NCI-H128 (cell line): ENCODE measurements at regions not wholly inside any gene's neighbourhood (a gene's known extent, or its start where the extent isn't known, plus 50 kb on each side); places are given as distances from the start of the nearest gene placed in this dataset.
"Not testable (repeated sequence)": the region's sequence is repeated elsewhere in the genome, so short reads cannot be mapped to it uniquely, and the experiment has no call there.

Experiments
- DNase-seq: peaks from one replicate; lab custom pipeline; 2025; ENCODE audit not compliant: unreplicated experiment; lab: John Stamatoyannopoulos, UW

DNA sequence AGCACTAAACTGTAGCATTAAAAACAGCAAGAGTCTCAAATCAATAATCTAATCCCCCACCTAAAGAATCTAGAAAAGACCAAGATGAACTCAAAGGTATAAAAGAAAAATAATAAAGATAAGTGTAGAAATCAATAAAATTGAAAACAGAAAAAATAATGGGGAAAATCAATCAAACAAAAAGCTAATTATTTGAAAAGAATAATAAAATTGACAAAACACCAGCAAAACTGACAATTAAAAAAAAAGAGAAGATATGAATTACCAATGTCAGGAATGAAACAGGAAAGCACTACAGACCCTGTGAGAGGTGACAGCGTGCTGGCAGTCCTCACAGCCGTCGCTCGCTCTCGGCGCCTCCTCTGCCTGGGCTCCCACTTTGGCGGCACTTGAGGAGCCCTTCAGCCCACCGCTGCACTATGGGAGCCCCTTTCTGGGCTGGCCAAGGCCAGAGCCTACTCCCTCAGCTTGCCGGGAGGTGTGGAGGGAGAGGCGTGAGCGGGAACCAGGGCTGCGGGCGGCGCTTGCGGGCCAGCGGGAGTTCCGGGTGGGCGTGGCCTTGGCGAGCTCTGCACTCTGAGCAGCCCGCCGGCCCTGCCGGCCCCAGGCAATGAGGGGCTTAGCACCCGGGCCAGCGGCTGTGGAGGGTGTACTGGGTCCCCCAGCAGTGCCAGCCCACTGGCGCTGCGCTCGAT lies 105.3 kb upstream of the HEY2 start:
- DNase-seq: not testable (repeated sequence)

- DNase-seq: no peak
These were observed 102.0 kb upstream of the HEY2 start for GRCh38 chr6:125647391-125647790.

DNA sequence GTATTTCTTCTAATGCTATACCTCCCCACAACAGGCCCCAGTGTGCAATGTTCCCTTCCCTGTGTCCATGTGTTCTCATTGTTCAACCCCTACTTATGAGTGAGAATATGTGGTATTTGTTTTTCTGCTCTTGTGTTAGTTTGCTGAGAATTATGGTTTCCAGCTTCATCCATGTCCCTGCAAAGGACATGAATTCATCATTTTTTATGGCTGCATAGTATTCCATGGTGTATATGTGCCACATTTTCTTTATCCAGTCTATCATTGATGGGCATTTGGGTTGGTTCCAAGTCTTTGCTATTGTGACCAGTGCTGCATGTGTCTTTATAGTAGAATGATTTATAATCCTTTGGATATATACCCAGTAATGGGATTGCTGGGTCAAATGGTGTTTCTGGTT lies 95.7 kb upstream of the HEY2 start:
- not testable (repeated sequence) for DNase-seq

DNA sequence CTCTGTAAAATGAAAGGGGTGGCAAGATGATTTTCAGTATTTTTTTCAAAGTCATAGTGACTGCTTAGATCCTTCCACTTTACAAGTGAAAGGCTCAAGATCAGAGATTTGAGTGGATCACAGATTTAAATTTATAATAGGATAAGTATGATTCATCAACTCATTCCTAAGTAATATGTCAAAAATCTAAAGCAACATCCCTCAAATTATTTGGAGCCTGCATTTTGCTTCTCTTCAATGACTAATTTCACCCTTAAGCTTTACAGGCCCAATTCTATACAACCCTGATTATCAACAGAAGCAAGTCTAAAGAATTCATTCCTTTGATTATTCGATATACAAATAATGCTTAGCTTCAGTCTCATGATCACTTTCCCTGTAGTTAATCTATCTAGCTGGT lies 93.9 kb upstream of the HEY2 start:
- DNase-seq: no peak

DNA sequence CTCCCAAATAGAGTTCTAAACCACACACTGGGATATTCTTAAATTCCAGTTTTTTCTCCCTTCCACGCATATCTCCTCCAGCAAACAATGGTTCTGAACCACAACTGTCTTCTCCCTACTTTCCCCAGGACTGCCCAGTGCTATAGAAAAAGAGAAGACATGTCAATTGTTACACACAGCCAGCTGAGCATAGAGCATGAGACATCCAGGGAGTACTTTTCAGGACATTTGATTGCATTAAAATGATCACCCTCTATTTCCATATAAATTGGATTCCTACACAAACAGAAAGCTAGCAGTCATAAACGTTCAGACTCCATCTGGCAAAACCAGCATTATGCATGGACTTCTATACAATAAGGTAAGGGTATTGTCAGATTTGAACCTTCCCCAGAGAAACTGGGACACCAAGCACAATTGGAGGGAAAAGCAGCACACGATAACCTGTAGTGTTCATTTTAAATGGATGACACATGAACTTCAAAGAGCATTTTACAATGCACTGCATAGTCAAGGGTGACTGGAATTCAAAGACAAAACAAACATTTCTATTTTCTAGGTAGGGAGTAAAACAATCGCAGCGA lies 93.1 kb upstream of the HEY2 start:
- no peak for DNase-seq

GRCh38 chr6:125658136-125658535 lies 91.3 kb upstream of the HEY2 start:
- no peak for DNase-seq

GRCh38 chr6:125658759-125659431 lies 90.5 kb upstream of the HEY2 start:
- no peak for DNase-seq

DNA sequence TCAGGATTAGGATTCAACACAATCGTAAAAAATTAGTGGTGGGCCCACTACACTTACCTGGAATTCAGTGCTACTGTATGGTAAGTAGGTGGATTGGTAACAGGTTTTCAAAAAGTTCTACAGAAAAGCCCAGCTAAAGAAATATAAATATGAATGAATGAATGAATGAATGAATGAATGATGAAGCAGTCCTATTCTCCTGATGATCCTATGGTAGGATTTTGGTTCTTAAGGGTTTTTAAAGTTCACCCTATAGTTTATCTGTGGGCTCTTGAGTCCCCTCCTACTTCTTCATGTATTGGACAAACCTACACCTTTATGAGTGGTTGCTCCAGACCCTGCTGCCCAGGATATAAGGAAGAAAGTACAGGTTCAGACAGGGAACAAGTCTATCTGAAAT lies 89.5 kb upstream of the HEY2 start:
- DNase-seq: no peak

DNA sequence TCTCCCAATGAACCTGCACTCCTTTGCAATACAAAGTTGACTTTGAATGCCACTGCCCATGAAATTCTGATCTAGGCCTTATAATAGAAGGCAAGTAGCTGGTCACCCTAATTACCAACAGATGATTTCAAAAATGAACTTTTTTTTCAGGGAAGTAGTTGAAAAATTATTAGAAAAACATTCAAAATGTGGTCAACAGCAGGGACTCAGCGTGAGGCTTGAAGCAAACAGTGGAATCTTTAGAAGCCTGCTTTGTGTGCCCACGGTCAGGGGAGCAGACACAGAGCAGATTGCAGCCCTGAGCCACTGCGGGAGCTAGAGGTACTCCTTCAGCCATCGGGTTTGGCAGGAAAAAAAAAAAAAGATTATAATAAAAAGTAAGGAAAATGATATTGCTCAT lies 87.1 kb upstream of the HEY2 start:
- DNase-seq: no peak

GRCh38 chr6:125665295-125665814 lies 84.1 kb upstream of the HEY2 start:
- DNase-seq: no peak

- no peak for DNase-seq
These were observed 82.1 kb upstream of the HEY2 start for GRCh38 chr6:125667326-125667725.

DNA sequence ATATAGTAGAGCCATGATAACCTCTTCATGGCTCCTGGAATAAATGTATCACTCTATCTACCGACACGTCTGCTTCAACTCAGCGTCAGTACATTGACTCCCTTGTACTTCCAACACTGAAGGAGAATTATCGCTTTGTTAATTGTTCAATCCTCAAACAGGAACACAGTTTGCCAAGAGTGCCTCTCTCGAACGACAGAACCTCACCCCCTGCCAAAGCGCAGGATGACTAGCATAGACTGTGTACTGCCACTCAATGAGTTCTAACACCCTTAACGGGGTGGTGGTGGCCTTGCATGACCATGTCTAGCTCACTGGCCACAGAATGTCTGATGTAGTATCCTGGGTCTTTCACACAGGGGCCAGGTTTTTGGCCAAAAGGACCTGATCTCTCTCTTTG lies 81.4 kb upstream of the HEY2 start:
- no peak for DNase-seq

DNA sequence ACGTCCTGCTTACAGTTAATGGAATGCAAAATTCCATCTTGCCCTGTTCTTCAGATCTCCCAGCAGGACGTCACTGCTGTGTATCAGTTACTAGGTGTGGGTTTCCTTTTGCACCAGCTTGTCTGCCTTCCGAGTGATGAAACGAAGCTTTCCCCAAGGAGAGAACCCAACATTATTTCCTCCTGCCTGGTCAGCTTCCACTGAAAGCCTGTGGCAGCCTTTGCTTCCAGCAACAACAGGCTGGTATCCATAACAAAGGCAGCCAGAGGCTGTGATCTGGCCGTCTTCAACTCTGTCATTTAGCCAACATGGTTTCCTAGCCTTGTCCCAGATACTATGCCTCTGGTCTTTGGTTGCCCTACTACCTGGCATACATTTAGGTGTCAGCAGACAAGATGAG lies 78.9 kb upstream of the HEY2 start:
- no peak for DNase-seq

DNA sequence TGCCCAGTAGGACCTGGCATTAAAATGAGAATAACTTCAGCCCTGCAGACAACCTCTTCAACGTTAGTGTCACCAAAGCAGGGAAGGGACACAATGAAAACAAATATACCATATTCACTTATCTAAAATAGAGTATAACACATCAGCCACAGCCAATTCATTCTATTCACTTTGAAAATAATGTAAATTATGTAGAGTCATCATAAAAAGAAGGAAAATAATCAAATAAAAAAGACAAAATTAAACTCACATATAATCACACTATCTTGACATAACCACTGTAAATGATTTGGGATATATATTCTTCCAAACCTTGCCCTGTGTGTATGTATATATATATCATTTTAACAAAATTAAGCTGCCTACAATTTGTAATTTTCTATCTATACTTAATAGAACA lies 78.1 kb upstream of the HEY2 start:
- no peak for DNase-seq

DNA sequence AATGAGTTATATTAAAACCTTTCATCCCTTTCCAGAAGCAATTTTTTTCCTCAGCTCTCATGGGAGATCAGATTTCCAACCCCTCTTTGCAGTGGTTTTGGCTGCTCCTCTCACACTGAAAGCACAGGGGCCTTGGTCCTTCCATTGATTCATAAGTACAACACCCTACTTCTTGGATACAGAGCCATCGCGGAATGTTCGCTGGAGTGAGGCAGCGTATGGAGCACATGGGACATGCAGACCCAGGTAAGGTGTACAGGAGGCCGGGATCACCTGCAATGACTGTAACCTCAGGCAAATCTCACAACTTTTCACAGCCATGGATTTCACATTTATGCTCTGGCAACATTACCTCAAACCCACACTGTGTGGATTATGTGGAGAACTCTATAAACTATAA lies 75.2 kb upstream of the HEY2 start:
- DNase-seq: no peak

DNA sequence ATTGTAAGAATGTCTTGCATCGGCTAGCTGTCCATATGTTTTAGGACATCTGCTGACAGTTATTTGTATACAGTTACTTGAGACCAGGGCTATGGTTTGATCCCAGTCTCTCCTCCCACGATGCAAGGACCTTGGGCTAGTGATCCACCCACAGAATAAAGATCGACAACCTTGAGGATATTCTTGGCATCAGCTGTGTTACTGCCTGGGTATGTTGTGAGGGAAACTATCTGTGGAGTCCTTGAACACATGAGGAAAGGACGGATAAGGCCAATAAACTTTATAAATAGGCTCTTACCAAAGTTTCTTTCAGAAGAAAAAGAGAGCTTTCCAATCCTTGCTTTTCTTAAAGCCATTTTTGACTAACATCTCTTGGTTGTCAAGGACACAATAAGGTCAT lies 70.8 kb upstream of the HEY2 start:
- no peak for DNase-seq

- no peak for DNase-seq
These were observed 70.3 kb upstream of the HEY2 start for GRCh38 chr6:125679128-125679527.

GRCh38 chr6:125679651-125680050 lies 69.8 kb upstream of the HEY2 start:
- no peak for DNase-seq

GRCh38 chr6:125682939-125683338 lies 66.5 kb upstream of the HEY2 start:
- no peak for DNase-seq

DNA sequence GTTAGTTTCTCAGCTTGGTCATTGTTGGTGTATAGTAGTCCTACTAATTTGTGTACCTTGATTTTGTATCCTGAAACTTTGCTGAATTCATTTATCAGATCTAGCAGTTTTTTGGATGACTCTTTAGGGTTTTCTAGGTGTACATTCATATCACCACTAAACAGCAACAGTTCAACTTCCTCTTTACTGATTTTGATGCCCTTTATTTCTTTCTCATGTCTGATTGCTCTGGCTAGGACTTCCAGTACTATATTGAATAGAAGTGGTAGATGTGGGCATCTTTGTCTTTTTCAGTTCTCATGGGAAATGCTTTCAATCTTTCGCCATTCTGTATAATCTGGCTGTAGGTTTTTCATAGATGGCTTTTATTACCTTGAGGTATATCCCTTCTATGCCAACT lies 61.3 kb upstream of the HEY2 start:
- no peak for DNase-seq

- DNase-seq: no peak
These were observed 56.0 kb upstream of the HEY2 start for GRCh38 chr6:125693480-125693879.

DNA sequence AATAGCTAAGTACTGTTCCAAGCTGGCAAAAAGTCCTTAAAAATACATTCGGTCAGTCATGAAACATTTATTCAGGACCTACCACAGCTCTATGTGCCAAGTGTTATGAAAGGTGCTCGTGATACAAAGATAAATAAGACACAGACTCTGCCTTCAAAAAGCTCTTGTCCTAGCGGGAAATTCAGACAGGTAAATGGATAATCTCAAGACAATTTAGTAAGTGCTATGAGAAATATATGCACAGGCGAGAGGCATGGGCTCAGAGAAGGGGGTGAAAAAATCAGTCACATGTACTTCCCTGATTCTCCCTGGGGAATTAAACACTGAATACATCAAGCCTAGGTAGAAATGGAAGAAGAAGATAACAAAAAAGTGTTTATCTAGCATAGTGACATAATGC lies 49.8 kb upstream of the HEY2 start:
- DNase-seq: no peak
